Epithelial cell of esophagus (primary cell): ENCODE measurements at regions not wholly inside any gene's neighbourhood (a gene's known extent, or its start where the extent isn't known, plus 50 kb on each side); places are given as distances from the start of the nearest gene placed in this dataset.

Source experiments
- DNase-seq: peaks from one replicate; pipeline ENCODE4 v3.0.0; 2010; ENCODE audit warnings: low read depth
- H3K4me3 ChIP-seq: 2 replicates; pipeline ENCODE4 v1.5.1; 2011; ENCODE audit warnings: mild to moderate bottlenecking, low read length, control low read depth
- CTCF ChIP-seq: IDR thresholded peaks from 2 replicates; pipeline ENCODE4 v1.5.1; 2011; ENCODE audit warnings: low read depth, mild to moderate bottlenecking, low read length, control low read depth, inconsistent platforms; ENCODE audit not compliant: insufficient read depth; ENCODE audit errors: missing control alignments

DNA sequence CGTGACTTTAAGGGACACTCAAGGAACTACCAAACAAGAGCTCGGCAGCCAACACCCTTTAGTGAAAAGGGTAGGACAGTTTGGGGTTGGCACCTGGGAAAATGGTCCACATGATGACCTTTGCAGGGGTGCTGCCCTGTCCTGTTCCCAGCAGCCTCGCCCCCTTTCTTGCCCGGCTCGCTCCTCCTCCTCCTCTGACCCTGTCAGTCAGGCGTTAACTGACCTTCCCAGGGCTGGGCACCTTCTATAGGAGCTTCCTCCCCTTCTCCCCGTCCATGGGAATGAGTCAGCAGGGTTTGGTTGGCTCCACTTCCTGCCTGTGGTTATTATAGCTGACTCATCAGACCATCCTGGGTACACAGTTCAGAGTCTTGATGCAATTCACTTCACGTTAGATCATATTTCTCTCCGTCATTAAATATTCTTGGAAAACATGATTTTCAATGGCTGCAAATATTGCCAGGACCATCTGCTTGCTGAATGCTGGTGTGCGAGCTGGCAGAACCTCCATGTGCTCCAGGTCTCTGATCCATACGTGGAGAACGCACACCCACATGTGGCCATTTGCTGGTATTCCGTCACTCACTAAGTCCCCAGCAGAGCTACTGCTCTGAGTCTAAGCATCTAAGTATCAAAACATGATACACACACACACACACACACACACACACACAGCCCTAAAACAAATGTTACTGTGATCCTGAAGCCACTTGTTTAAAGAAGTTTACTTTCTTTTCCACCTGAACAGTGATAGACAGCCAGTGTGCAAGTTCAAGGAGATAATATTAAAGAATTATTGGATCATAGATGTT, 185.0 kb downstream of the ANAPC1 start:
- peak; percentile 98 for DNase-seq
- TF ChIP-seq CTCF, result peak; percentile 62
- no peak overlapping the region for H3K4me3 ChIP-seq

GRCh38 chr2:111701266-111701665, 182.7 kb downstream of the ANAPC1 start:
- peak; percentile 34 for DNase-seq
- no peak overlapping the region for H3K4me3 ChIP-seq
- TF ChIP-seq CTCF, result no peak

DNA sequence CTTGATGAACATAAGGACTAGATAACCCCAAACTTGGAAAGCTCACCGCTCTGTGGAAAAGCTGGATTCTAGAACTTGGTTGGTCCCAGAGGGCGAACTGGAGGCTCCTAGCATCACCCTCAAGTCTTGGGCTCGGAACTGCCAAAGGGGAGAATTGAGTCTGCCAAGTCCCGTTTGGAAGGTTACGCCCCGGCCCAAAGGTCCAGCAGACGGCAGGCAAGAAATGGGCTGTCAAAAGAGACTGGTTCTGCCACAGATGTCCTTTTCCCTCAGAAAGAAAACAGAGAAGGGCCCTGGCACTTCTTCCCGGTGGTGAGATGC, 182.2 kb downstream of the ANAPC1 start:
- no peak for DNase-seq
- no peak for TF ChIP-seq CTCF
- H3K4me3 ChIP-seq, result no peak overlapping the region

- TF ChIP-seq CTCF, result peak; percentile 67
- peak; percentile 58 for DNase-seq
- no peak overlapping the region for H3K4me3 ChIP-seq
Observed at GRCh38 chr2:111702119-111702803, 181.7 kb downstream of the ANAPC1 start.

- no peak for DNase-seq
- TF ChIP-seq CTCF, result no peak
Observed at GRCh38 chr2:111702804-111703196, 181.2 kb downstream of the ANAPC1 start.

DNA sequence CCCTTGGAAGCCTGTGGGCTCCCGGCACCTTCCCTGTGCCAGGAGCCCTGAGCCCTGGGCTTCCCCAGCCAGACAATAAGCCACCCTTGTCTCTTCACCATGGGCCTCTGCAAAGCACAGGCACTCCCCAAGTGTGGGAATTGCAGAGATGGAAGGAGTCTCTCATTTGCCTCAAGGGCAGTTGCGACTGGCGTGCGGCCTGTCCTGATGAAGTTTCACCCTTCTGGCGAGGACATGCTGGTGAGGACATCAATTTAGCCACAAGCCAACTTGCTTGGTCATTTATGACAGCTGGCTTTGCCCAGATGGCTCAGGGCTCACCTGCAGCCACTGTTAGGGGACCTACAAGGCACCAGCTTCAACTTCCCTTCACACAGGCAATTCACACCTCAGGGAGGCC, 180.2 kb downstream of the ANAPC1 start:
- H3K4me3 ChIP-seq, result no peak overlapping the region
- no peak for TF ChIP-seq CTCF
- DNase-seq, result no peak

More at GRCh38 chr2:111702804-111703196, 181.2 kb downstream of the ANAPC1 start:
- no peak overlapping the region for H3K4me3 ChIP-seq
